HUDEP-2 (cell line): ENCODE measurements at regions not wholly inside any gene's neighbourhood (a gene's known extent, or its start where the extent isn't known, plus 50 kb on each side); places are given as distances from the start of the nearest gene placed in this dataset.
"Not testable (repeated sequence)": the region's sequence is repeated elsewhere in the genome, so short reads cannot be mapped to it uniquely, and the experiment has no call there.

Experiments used
- DNase-seq, 76 experiments: peaks; one replicate each; lab custom pipeline; 2025; ENCODE audit not compliant: unreplicated experiment in 76 of 76; lab: John Stamatoyannopoulos, UW

- DNase-seq = no peak
Observed at GRCh38 chr13:50376895-50377575, 361.8 kb downstream of the KCNRG start.

GRCh38 chr13:50377726-50378270, 362.6 kb downstream of the KCNRG start:
- DNase-seq = no peak

GRCh38 chr13:50378509-50379044, 363.3 kb downstream of the KCNRG start:
- no peak for DNase-seq

- no peak for DNase-seq
Observed at GRCh38 chr13:50379584-50379983, 364.3 kb downstream of the KCNRG start.

- no peak for DNase-seq
Observed at GRCh38 chr13:50380905-50381304, 365.7 kb downstream of the KCNRG start.

- no peak for DNase-seq
Observed at GRCh38 chr13:50382511-50382910, 367.3 kb downstream of the KCNRG start.

- DNase-seq = no peak
Observed at GRCh38 chr13:50382951-50383350, 367.7 kb downstream of the KCNRG start.

- DNase-seq = no peak
Observed at GRCh38 chr13:50384724-50385123, 369.5 kb downstream of the KCNRG start.

- no peak for DNase-seq
Observed at GRCh38 chr13:50386541-50387050, 371.4 kb downstream of the KCNRG start.

GRCh38 chr13:50387051-50387581, 371.9 kb downstream of the KCNRG start:
- DNase-seq = peak in 3 of 76 experiments; percentile 2 to 12 (median 3)

GRCh38 chr13:50388481-50388880, 373.2 kb downstream of the KCNRG start:
- DNase-seq = no peak

- no peak for DNase-seq
Observed at GRCh38 chr13:50389726-50390125, 374.5 kb downstream of the KCNRG start.

GRCh38 chr13:50390503-50391248, 375.4 kb downstream of the KCNRG start:
- DNase-seq = no peak

- no peak for DNase-seq
Observed at GRCh38 chr13:50392977-50393376, 377.7 kb downstream of the KCNRG start.

GRCh38 chr13:50393628-50394027, 378.4 kb downstream of the KCNRG start:
- no peak for DNase-seq

GRCh38 chr13:50396001-50396400, 380.8 kb downstream of the KCNRG start:
- DNase-seq = no peak

GRCh38 chr13:50396618-50397017, 381.4 kb downstream of the KCNRG start:
- not testable (repeated sequence) for DNase-seq

- DNase-seq = no peak
Observed at GRCh38 chr13:50400035-50400726, 384.9 kb downstream of the KCNRG start.

- DNase-seq = no peak
Observed at GRCh38 chr13:50401049-50401505, 385.8 kb downstream of the KCNRG start.

GRCh38 chr13:50401721-50402465, 386.6 kb downstream of the KCNRG start:
- no peak for DNase-seq
